ENCODE measurements at regions not wholly inside any gene's neighbourhood (a gene's known extent, or its start where the extent isn't known, plus 50 kb on each side); places are given as distances from the start of the nearest gene placed in this dataset.
A peak's percentile ranks its signal among the peaks of the same experiment; 100 is the strongest.

DNA sequence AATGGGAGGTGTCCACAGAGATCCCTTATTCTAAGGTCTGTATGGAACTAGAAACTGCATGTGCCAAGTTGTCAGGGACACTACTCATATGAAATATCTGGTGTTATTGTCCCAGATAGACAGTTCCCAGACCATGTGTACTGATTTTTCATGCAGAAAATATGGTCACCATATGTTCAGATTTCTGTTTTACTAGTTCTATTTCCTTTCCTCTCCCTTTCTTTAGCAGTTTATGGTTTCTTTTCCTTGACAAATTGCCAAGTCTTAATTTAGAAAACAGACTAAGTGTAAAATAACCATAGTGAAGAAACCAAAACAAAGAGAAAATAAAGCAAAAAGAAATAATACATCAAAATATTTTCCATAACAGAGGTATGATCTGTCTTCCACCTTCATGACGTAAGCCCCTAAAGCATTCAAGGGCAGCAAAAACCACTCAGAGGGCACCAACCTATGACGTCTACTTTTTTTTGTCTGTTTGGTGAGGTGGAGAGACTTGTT is 248.5 kb downstream of the KCTD12 start:
- no peaks in the 10 kb centered on the region for H3K9me3 ChIP-seq (replicated peaks; ENCODE audit: control insufficient read depth, insufficient read depth, low read length)
- no peaks in the 10 kb centered on the region for H3K27me3 ChIP-seq (ENCODE audit: control insufficient read depth in 2 of 2, insufficient read depth in 2 of 2, low read length in 2 of 2)
- H3K9ac ChIP-seq (replicated peaks; ENCODE audit: extremely low read depth, insufficient read depth, low read length), result no peak overlapping the region
- intact Hi-C loops (cut with micrococcal nuclease) (loop anchor here (2.0 kb wide), 1 partner anchor 125 kb away; no protein-coding TSS in a partner anchor), dilution Hi-C loops (cut with MboI; ENCODE audit: extremely low pct_ligation_motif_present, low sequenced_read_pairs) (no loop called here)
- no peaks in the 10 kb centered on the region for H4K20me1 ChIP-seq (replicated peaks; ENCODE audit: control insufficient read depth, extremely low read depth, insufficient read depth, low read length)
- H3K9me1 ChIP-seq (replicated peaks; ENCODE audit: control insufficient read depth, extremely low read depth, insufficient read depth, low read length), result no peaks in the 10 kb centered on the region
- no peak overlapping the region for H2AFZ ChIP-seq (ENCODE audit: low read depth, low read length)
- H3K36me3 ChIP-seq (ENCODE audit: control insufficient read depth in 2 of 2, extremely low read depth in 1 of 2, insufficient read depth in 2 of 2, low read length in 2 of 2), result no peaks in the 10 kb centered on the region
- H3K4me3 ChIP-seq (replicated peaks in 1 of 3; ENCODE audit: insufficient read depth in 1 of 3, low read depth in 1 of 3, low read length in 3 of 3), result no peak overlapping the region
- ChIA-PET POLR2A (no interaction called here), CTCF (interaction anchor here (1.3 kb wide), 1 partner anchor 761 kb away, joined by 3 read pairs; no protein-coding TSS in a partner anchor)
- peak; percentile 50 for FAIRE-seq
- H3K79me2 ChIP-seq (ENCODE audit: control insufficient read depth, insufficient read depth, low read length), result no peaks in the 10 kb centered on the region
- BruUV-seq (replicated peaks), result no TSS peak
- H3K27ac ChIP-seq (ENCODE audit: insufficient read depth, low read depth, low read length), result no peak overlapping the region
- H3K4me1 ChIP-seq (ENCODE audit: control insufficient read depth, extremely low read depth, insufficient read depth, low read length), result peaks cover 6% of the 10 kb centered on the region
- DNase-seq (ENCODE audit: low read depth, low spot score), result peak; percentile 80
- peak; percentile 37 for TF ChIP-seq JUN (IDR thresholded peaks at IDR 0.05; ENCODE audit: borderline replicate concordance, insufficient read depth, insufficient read length, low read depth)
- TF ChIP-seq, protein P1, sequence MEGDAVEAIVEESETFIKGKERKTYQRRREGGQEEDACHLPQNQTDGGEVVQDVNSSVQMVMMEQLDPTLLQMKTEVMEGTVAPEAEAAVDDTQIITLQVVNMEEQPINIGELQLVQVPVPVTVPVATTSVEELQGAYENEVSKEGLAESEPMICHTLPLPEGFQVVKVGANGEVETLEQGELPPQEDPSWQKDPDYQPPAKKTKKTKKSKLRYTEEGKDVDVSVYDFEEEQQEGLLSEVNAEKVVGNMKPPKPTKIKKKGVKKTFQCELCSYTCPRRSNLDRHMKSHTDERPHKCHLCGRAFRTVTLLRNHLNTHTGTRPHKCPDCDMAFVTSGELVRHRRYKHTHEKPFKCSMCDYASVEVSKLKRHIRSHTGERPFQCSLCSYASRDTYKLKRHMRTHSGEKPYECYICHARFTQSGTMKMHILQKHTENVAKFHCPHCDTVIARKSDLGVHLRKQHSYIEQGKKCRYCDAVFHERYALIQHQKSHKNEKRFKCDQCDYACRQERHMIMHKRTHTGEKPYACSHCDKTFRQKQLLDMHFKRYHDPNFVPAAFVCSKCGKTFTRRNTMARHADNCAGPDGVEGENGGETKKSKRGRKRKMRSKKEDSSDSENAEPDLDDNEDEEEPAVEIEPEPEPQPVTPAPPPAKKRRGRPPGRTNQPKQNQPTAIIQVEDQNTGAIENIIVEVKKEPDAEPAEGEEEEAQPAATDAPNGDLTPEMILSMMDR (IDR thresholded peaks at IDR 0.05; ENCODE audit: extremely low read depth in 1 of 2, insufficient read depth in 1 of 2, low read depth in 1 of 2, low read length in 2 of 2), result no peak
- no peak overlapping the region for H3K4me2 ChIP-seq (ENCODE audit: insufficient read depth, low read length)

DNA sequence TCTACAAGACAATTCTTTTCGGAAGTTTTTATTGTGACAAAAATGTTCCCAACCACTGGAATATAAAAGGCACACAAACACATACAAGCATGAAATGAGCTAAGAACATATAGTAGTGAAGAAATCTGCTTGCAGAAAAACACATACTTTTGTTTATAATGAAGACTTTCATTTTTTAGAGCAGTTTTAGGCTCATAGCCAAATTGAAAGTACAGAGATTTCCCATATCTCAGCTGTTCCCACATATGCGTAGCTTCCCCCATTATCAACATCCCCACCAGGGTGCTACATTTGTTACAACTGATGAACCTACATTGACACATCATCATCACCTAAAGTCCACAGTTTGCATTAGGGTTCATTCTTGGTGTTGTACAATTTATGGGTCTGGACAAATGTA is 249.4 kb downstream of the KCTD12 start:
- no TSS peak for BruUV-seq (replicated peaks)
- Histone ChIP-seq H3K4me3 (replicated peaks in 1 of 3; ENCODE audit: insufficient read depth in 1 of 3, low read depth in 1 of 3, low read length in 3 of 3) (no peak overlapping the region), H4K20me1 (replicated peaks; ENCODE audit: control insufficient read depth, extremely low read depth, insufficient read depth, low read length) (no peaks in the 10 kb centered on the region), H3K27me3 (ENCODE audit: control insufficient read depth in 2 of 2, insufficient read depth in 2 of 2, low read length in 2 of 2) (no peaks in the 10 kb centered on the region), H3K79me2 (ENCODE audit: control insufficient read depth, insufficient read depth, low read length) (no peaks in the 10 kb centered on the region), H3K36me3 (ENCODE audit: control insufficient read depth in 2 of 2, extremely low read depth in 1 of 2, insufficient read depth in 2 of 2, low read length in 2 of 2) (no peaks in the 10 kb centered on the region), H3K9ac (replicated peaks; ENCODE audit: extremely low read depth, insufficient read depth, low read length) (no peak overlapping the region), H3K4me2 (ENCODE audit: insufficient read depth, low read length) (no peak overlapping the region), H3K4me1 (ENCODE audit: control insufficient read depth, extremely low read depth, insufficient read depth, low read length) (peaks cover 6% of the 10 kb centered on the region), H2AFZ (ENCODE audit: low read depth, low read length) (no peak overlapping the region), H3K27ac (ENCODE audit: insufficient read depth, low read depth, low read length) (no peak overlapping the region), H3K9me1 (replicated peaks; ENCODE audit: control insufficient read depth, extremely low read depth, insufficient read depth, low read length) (no peaks in the 10 kb centered on the region), H3K9me3 (replicated peaks; ENCODE audit: control insufficient read depth, insufficient read depth, low read length) (no peaks in the 10 kb centered on the region)
- no peak for FAIRE-seq
- TF ChIP-seq MYC (IDR thresholded peaks at IDR 0.05; ENCODE audit: low read depth, low read length), result no peak
- no peak for TF ChIP-seq POLR2AphosphoS5 (IDR thresholded peaks at IDR 0.05; ENCODE audit: insufficient read depth, low read depth, low read length)
- TF ChIP-seq, protein P1 (IDR thresholded peaks at IDR 0.05; ENCODE audit: extremely low read depth in 1 of 2, insufficient read depth in 1 of 2, low read depth in 1 of 2, low read length in 2 of 2), result no peak
- TF ChIP-seq EZH2 (IDR thresholded peaks at IDR 0.05; ENCODE audit: borderline replicate concordance, low read depth, low read length, severe bottlenecking), result no peak
- intact Hi-C loops (cut with micrococcal nuclease), result loop anchor here (2.0 kb wide), 1 partner anchor 124 kb away; no protein-coding TSS in a partner anchor
- ChIA-PET CTCF (interaction anchor here (1.2 kb wide), 1 partner anchor 40 kb away, joined by 3 read pairs; no protein-coding TSS in a partner anchor), POLR2A (no interaction called here)
- DNase-seq (ENCODE audit: low read depth, low spot score), result no peak
- dilution Hi-C loops (cut with MboI; ENCODE audit: extremely low pct_ligation_motif_present, low sequenced_read_pairs), result no loop called here

All from endothelial cell of umbilical vein (primary cell).